HS-27A (cell line): ENCODE measurements at regions not wholly inside any gene's neighbourhood (a gene's known extent, or its start where the extent isn't known, plus 50 kb on each side); places are given as distances from the start of the nearest gene placed in this dataset.

ENCODE experiments used
- DNase-seq: peaks from one replicate; pipeline ENCODE4 v3.0.0-alpha.2; 2012; ENCODE audit warnings: low read depth, missing footprints

- DNase-seq, result no peak
Measured at GRCh38 chr22:19574247-19574646, 50.0 kb upstream of the CLDN5 start.

GRCh38 chr22:19576460-19577421 is 52.5 kb upstream of the CLDN5 start:
- no peak for DNase-seq

GRCh38 chr22:19577422-19577966 is 53.3 kb upstream of the CLDN5 start:
- DNase-seq, result no peak

- DNase-seq, result no peak
Measured at GRCh38 chr22:19578180-19579004, 54.2 kb upstream of the CLDN5 start.

- DNase-seq, result no peak
Measured at GRCh38 chr22:19579115-19579811, 55.1 kb upstream of the CLDN5 start.

- no peak for DNase-seq
Measured at GRCh38 chr22:19579880-19580279, 55.7 kb upstream of the CLDN5 start.

GRCh38 chr22:19580291-19580890 is 56.2 kb upstream of the CLDN5 start:
- no peak for DNase-seq

GRCh38 chr22:19582033-19582693 is 58.0 kb upstream of the CLDN5 start:
- no peak for DNase-seq

DNA sequence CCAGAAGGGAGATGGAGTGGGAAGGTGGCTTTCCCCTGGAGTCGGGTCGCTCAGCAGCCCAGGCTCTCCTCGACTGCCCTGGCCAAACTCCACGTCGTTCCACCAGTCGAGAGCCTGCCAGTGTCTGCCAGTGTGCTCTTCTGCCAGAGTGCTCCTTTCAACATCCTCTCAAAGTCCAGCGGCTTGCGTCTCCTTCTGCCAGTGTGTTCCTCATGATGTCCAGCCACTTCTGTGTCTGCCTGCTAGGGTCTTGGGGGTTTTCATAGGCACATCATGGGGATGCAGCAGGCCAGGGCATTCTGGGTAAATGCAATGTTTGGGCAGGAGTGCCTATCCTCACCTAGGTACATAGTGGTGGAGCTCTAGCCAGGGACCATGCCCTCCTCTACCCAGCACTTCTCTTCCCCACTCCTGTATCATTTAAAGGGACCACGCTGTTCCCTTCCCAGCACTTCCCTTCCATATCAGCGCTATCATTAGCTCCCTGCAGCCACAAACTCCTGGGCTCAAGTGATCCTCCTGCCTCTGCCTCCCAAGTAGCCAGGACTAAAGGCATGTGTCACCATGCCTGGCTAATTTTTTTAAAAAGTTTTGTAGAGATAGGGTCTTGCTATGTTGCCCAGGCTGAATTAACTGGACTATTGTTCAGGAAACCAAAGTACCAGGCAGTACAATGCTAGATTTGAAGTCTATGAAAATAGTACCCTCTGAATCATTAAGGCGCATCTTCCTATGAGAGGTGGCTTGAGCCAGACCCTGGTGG is 62.9 kb upstream of the CLDN5 start:
- DNase-seq, result no peak

- DNase-seq, result no peak
Measured at GRCh38 chr22:19590696-19591095, 66.5 kb upstream of the CLDN5 start.

DNA sequence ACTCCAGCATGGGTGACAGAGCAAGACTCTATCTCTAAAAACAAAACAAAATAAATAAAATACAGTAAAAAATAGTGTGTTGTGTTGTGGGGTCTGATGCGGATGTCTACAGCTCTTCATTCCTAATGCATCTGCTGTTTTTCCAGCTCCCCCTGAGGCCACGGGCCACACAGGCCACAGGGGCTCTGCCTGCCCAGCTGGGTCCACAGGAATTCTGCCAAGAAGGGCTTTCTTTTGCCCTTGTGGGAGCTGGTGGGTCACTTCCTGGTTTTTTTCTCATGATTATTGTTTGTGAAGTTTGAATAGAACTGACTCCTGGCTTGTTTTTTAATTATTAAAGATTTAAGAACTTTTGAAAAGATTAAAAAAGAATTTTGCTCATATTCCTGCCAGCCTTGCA is 67.4 kb upstream of the CLDN5 start:
- DNase-seq, result no peak

- DNase-seq, result no peak
Measured at GRCh38 chr22:19592464-19592863, 68.3 kb upstream of the CLDN5 start.

DNA sequence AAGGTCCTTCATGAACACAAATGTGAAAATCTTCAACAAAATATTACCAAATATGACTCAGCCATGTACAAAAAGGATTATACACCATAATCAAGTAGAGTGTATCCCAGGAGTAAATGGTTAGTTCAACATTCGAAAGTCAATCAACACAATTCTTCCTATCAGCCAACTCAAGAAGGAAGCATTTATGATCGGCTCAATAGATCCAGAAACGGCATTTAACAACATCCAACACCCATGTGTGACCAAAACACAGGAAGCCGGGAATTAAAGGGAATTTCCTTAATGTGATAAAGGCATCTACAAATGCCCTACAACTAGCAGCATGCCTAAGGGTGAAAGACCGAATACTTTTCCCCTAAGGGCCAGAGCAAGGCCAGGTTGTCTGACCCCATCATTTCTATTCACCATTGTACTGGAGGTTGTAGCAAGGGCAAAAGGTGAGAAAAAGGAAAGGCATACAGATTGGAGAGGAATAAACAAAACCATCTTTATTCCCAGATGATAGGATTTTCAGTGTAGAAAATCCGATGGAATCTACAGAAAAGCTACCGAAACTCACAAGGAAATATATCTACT is 69.9 kb upstream of the CLDN5 start:
- no peak for DNase-seq

DNA sequence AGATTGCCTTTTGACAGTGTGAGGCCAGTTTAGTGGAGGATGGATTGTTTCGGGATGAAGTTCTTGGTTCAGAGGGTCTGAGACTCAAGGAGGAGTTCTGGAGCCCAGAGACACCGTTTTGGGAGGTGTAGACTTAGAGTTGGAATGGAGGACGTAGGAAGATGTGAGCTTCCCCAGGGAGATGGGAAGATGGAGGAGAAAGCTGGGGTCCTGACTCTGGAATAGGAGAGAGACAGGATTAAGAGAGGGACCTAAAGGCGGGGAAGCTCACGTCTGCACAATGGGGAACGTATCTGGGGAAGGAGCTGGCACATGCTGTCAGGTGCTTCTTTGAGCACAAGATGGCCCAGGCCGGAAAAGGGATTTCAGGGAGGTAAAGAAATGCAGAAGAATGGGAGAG is 71.3 kb upstream of the CLDN5 start:
- no peak for DNase-seq

DNA sequence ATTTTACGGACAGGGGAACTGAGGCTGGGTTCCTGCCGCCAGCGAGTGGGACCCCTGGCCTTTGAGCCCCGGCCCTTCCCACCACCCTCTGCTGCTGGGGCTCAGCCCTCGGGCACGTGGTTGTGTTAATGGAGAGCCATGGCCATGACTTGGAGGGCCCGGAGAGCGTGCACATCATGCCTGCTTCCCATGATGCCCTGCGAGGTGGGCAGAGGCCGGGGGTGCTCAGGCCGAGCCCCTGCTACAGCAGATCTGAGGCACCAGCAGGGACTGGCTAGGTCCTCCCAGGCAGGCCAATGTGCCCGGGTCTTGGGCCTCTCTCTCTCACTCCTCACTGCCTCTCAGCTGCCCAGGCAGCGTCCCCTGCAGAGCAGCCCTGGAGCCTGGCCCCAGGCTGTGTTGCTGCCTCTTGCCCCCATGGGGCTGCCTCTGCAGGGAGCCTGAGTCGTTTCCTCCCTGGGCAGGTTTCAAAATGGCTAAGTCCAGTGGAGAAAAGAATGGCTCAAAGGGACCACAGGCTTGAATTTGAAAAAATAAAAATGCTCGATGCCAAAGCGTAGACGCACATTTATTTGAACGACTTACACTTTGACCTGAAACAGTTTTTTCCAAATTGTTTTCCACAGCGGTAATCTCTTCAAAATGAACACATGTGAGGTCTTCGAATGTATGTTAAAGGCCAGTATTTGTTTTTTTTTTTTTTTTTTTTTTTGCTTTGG is 72.6 kb upstream of the CLDN5 start:
- DNase-seq, result no peak

DNA sequence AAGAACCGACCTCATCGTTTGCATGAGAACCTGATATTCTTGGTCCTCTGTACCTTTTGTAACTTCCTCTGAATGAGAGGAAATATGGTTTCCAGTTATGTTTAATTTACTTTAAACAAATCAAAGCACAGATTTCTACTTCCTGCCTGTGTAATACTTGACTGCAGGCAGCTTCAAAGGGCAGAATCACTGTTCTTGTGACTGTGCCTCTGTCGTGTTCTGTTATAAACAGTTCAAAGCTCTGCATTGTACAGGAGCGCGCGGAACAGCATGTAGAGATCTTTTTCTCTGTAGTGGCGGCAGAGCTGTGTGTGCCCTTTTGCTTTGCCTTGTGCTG is 73.2 kb upstream of the CLDN5 start:
- no peak for DNase-seq

DNA sequence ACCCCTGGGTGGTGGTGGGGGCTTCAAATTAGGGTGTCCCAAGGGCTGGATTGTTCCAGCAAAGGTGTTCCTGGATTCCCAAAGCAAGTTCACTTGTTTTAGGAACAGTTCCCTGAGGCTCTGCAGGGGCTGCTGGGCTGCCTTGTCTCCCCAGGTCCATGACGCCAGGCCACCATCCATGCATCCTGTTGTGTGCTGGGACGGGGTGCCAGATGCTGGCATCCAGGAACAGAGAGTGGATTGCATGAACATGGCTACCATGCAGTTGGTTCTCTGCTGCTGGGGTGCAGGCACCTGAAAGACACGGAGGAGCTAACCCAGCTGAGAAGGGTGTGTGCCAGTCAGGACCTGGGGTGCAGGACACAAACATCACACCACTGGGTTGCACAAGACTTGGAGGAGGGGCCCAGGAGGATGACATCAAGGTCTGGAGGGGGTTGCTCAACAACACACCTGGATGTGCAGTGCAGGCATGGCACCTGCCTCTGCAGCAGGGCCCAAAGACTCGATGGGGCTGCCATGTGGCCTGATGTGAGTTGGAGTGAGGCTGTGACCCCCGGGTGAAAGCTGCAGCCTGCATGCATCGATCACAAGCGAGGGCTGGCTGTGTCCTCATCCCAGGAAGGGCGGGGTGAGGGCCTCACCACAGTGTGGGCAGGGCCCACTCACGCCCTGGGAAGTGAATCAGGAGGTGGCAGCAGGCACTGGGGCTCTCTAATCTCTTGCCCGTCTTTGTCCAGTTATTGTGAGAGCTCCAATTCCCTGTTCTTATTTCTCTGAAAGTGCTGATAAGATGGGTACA is 74.0 kb upstream of the CLDN5 start:
- no peak for DNase-seq

DNA sequence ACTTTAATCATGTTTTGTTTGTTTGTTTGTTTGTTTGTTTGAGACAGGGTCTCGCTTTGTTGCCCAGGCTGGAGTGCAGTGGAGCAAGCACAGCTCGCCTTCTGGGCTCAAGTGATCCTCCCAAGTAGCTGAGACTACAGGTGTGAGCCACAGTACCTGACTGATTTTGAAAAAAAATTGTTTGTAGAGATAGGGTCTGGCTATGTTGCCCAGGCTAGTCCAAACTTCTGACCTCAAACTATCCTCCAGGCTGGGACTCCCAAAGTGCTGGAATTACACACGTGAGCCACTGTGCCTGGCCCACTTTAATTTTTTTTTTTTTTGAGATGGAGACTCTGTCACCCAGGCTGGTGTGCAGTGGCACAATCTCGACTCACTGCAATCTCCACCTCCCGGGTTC is 74.8 kb upstream of the CLDN5 start:
- DNase-seq, result no peak
